GM23338 (cell line): ENCODE measurements at regions not wholly inside any gene's neighbourhood (a gene's known extent, or its start where the extent isn't known, plus 50 kb on each side); places are given as distances from the start of the nearest gene placed in this dataset.

Experiments used
- ATAC-seq: fragments of 200-7000 bp; cut with Tn5 transposase; 3 replicates; pipeline ENCODE4 v1.9.1; 2020
- DNase-seq: peaks from one replicate; pipeline ENCODE4 v3.0.0-alpha.2; 2015; ENCODE audit warnings: low spot score
- H2AFZ ChIP-seq: fragments of 200-600 bp; sonication (generic); 2 replicates; pipeline ENCODE4 v1.8.0; 2016; ENCODE audit warnings: antibody characterized with exemption, mild to moderate bottlenecking, moderate library complexity
- H3F3A ChIP-seq: fragments of 200-600 bp; sonication (generic); replicated peaks from 2 replicates; pipeline ENCODE4 v1.8.0; 2017; ENCODE audit warnings: antibody characterized with exemption, mixed run types, low read depth
- H3K27ac ChIP-seq: fragments of 200-600 bp; sonication (generic); 2 replicates; pipeline ENCODE4 v1.6.1; 2016; ENCODE audit warnings: low read depth
- H3K27me3 ChIP-seq: fragments of 200-600 bp; sonication (generic); 2 replicates; pipeline ENCODE4 v1.8.0; 2016; ENCODE audit warnings: mild to moderate bottlenecking, mixed run types, moderate library complexity; ENCODE audit not compliant: insufficient read depth
- H3K36me3 ChIP-seq: fragments of 200-600 bp; sonication (generic); 2 replicates; pipeline ENCODE4 v1.8.0; 2016; ENCODE audit warnings: mild to moderate bottlenecking; ENCODE audit not compliant: insufficient read depth
- H3K4me1 ChIP-seq: fragments of 200-600 bp; sonication (generic); 2 replicates; pipeline ENCODE4 v1.8.0; 2016; ENCODE audit warnings: mild to moderate bottlenecking, moderate library complexity; ENCODE audit not compliant: insufficient read depth
- H3K4me2 ChIP-seq: fragments of 200-600 bp; sonication (generic); 2 replicates; pipeline ENCODE4 v1.7.1; 2017; ENCODE audit warnings: mixed run types
- H3K4me3 ChIP-seq: fragments of 200-600 bp; sonication (generic); 2 replicates; pipeline ENCODE4 v1.6.1; 2016; ENCODE audit warnings: mixed run types
- H3K79me2 ChIP-seq: fragments of 200-600 bp; sonication (generic); replicated peaks from 2 replicates; pipeline ENCODE4 v1.8.0; 2017; ENCODE audit warnings: mild to moderate bottlenecking; ENCODE audit not compliant: insufficient read depth
- H3K9me2 ChIP-seq: fragments of 200-600 bp; sonication (generic); 2 replicates; pipeline ENCODE4 v1.8.0; 2017; ENCODE audit not compliant: insufficient read depth
- H4K20me1 ChIP-seq: fragments of 200-600 bp; sonication (generic); replicated peaks from 2 replicates; pipeline ENCODE4 v1.8.0; 2017; ENCODE audit warnings: mild to moderate bottlenecking; ENCODE audit not compliant: insufficient read depth
- H3K27ac Mint-ChIP-seq: 2 replicates; pipeline ENCODE4 v1.8.0; 2020; ENCODE audit warnings: inconsistent platforms, mild to moderate bottlenecking, moderate library complexity, mixed read lengths
- H3K27me3 Mint-ChIP-seq: 3 replicates; pipeline ENCODE4 v1.8.0; 2022; ENCODE audit warnings: low read depth, mild to moderate bottlenecking, moderate library complexity, mixed read lengths, inconsistent platforms; ENCODE audit not compliant: insufficient read depth, poor library complexity
- H3K36me3 Mint-ChIP-seq: 3 replicates; pipeline ENCODE4 v1.8.0; 2021; ENCODE audit warnings: low read depth, mild to moderate bottlenecking, inconsistent platforms, moderate library complexity, mixed read lengths
- H3K4me1 Mint-ChIP-seq: 3 replicates; pipeline ENCODE4 v1.8.0; 2020; ENCODE audit warnings: mild to moderate bottlenecking, inconsistent platforms, mixed read lengths
- H3K4me3 Mint-ChIP-seq: 3 replicates; pipeline ENCODE4 v1.8.0; 2021; ENCODE audit warnings: moderate library complexity, mild to moderate bottlenecking, inconsistent platforms, mixed read lengths
- H3K9me3 Mint-ChIP-seq: 3 replicates; pipeline ENCODE4 v1.8.0; 2020; ENCODE audit warnings: moderate library complexity, mild to moderate bottlenecking, inconsistent platforms, mixed read lengths
- CREB1 ChIP-seq: fragments of 250-450 bp; sonication (Bioruptor Pico); IDR thresholded peaks from 2 replicates; pipeline ENCODE4 v1.5.0; 2020; ENCODE audit warnings: low read depth, mild to moderate bottlenecking, moderate library complexity
- JUNB ChIP-seq: IDR thresholded peaks from one replicate; pipeline ENCODE4 v1.6.1; 2016; ENCODE audit warnings: antibody characterized with exemption; ENCODE audit not compliant: unreplicated experiment
- NANOG ChIP-seq: IDR thresholded peaks from 2 replicates; pipeline ENCODE4 v1.6.1; 2016; ENCODE audit warnings: antibody characterized with exemption, borderline replicate concordance
- STAT1 ChIP-seq: IDR thresholded peaks from one replicate; pipeline ENCODE4 v1.6.1; 2016; ENCODE audit warnings: antibody characterized with exemption; ENCODE audit not compliant: unreplicated experiment
- ZNF331 ChIP-seq: fragments of 250-450 bp; sonication (Bioruptor Pico); IDR thresholded peaks from 2 replicates; pipeline ENCODE4 v1.5.0; 2020; ENCODE audit warnings: low read depth, mild to moderate bottlenecking, moderate library complexity
- TF ChIP-seq, protein P1 (sequence below): IDR thresholded peaks from 2 replicates; pipeline ENCODE4 v1.6.1; 2016; ENCODE audit warnings: antibody characterized with exemption
- TF ChIP-seq, protein P2 (sequence below): IDR thresholded peaks from one replicate; pipeline ENCODE4 v1.6.1; 2018; ENCODE audit warnings: antibody characterized with exemption; ENCODE audit not compliant: unreplicated experiment
- TF ChIP-seq, protein P3 (sequence below): fragments of 250-450 bp; sonication (Bioruptor Pico); IDR thresholded peaks from 2 replicates; pipeline ENCODE4 v1.5.0; 2020; ENCODE audit warnings: mild to moderate bottlenecking, moderate library complexity

DNA sequence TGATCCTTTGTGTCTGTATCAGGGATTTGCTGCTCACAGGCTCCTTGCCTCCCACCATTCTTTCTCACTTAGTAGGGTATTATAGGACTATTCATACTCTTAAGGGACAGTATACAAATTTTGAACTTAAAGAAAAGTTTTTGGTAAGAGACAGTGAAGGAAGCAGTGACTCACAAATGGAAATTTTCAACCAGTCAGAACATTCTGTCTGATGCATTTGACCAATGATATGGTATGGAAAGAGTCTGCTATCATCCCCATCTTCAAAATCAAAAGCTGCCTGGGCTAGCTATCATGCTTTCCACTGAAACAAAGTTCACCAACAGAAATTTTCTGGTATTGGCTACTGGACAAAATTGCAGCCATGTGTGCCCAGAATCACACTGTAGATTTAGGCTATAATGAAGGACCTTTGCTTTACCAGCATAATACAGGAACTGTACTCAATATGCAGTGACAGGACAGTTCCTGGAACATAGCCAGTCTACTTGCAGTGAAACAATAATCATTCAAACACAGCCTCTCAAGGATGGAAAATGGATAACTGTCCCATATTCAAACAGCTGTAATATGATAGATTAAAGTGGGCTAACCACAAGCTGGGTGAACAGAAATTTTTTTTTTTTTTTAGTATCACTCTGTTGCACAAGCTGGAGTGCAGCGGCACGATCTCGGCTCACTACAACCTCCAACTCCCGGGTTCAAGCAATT lies 109.0 kb upstream of the ACSL4 start (continued):
- TF ChIP-seq STAT1: no peak
- no peak for TF ChIP-seq NANOG
- TF ChIP-seq ZNF331: no peak
- no peak for TF ChIP-seq JUNB

DNA sequence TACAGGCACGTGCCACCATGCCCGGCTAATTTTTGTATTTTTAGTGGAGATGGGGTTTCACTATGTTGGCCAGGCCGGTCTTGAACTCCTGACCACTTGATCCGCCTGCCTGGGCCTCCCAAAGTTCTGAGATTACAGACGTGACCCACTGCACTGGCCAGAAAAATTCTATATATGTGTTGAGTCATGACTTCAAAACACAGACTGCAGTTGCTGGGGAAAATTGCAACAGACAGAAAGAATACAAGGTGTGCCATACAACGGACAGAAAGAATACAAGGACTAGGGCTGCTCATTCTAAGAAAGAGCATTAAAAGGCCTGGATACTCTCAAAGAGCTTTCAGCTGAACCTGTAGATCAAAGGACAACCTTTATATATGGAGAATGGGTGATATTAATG lies 109.6 kb upstream of the ACSL4 start:
- ATAC-seq (no peak), DNase-seq (no peak)
- no peaks in the 10 kb centered on the region for H3K9me3 Mint-ChIP-seq
- no peak overlapping the region for H3K4me3 Mint-ChIP-seq
- no peaks in the 10 kb centered on the region for H3K27me3 ChIP-seq
- H3K4me1 Mint-ChIP-seq: peaks cover 5% of the 10 kb centered on the region; the same call in 2 of the 3 replicates
- no peak overlapping the region for H3K4me3 ChIP-seq
- TF ChIP-seq STAT1 (no peak), ZNF331 (no peak), CREB1 (CRISPR knock-in tag) (no peak)
- TF ChIP-seq, protein P1, sequence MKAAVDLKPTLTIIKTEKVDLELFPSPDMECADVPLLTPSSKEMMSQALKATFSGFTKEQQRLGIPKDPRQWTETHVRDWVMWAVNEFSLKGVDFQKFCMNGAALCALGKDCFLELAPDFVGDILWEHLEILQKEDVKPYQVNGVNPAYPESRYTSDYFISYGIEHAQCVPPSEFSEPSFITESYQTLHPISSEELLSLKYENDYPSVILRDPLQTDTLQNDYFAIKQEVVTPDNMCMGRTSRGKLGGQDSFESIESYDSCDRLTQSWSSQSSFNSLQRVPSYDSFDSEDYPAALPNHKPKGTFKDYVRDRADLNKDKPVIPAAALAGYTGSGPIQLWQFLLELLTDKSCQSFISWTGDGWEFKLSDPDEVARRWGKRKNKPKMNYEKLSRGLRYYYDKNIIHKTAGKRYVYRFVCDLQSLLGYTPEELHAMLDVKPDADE: no peak
- TF ChIP-seq, protein P2, sequence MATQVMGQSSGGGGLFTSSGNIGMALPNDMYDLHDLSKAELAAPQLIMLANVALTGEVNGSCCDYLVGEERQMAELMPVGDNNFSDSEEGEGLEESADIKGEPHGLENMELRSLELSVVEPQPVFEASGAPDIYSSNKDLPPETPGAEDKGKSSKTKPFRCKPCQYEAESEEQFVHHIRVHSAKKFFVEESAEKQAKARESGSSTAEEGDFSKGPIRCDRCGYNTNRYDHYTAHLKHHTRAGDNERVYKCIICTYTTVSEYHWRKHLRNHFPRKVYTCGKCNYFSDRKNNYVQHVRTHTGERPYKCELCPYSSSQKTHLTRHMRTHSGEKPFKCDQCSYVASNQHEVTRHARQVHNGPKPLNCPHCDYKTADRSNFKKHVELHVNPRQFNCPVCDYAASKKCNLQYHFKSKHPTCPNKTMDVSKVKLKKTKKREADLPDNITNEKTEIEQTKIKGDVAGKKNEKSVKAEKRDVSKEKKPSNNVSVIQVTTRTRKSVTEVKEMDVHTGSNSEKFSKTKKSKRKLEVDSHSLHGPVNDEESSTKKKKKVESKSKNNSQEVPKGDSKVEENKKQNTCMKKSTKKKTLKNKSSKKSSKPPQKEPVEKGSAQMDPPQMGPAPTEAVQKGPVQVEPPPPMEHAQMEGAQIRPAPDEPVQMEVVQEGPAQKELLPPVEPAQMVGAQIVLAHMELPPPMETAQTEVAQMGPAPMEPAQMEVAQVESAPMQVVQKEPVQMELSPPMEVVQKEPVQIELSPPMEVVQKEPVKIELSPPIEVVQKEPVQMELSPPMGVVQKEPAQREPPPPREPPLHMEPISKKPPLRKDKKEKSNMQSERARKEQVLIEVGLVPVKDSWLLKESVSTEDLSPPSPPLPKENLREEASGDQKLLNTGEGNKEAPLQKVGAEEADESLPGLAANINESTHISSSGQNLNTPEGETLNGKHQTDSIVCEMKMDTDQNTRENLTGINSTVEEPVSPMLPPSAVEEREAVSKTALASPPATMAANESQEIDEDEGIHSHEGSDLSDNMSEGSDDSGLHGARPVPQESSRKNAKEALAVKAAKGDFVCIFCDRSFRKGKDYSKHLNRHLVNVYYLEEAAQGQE: no peak
- H3K36me3 Mint-ChIP-seq: no peaks in the 10 kb centered on the region
- H3K79me2 ChIP-seq: no peaks in the 10 kb centered on the region
- no peaks in the 10 kb centered on the region for H3K36me3 ChIP-seq
- no peak overlapping the region for H3K27ac Mint-ChIP-seq
- no peaks in the 10 kb centered on the region for H3K9me2 ChIP-seq
- peaks cover 4% of the 10 kb centered on the region; the same call in 1 of the 2 replicates for H3K4me1 ChIP-seq
- no peaks in the 10 kb centered on the region for H4K20me1 ChIP-seq
- H3K27me3 Mint-ChIP-seq: no peaks in the 10 kb centered on the region
- no peaks in the 10 kb centered on the region for H3F3A ChIP-seq
- H3K4me2 ChIP-seq: no peak overlapping the region
- no peak overlapping the region for H2AFZ ChIP-seq
- no peak overlapping the region for H3K27ac ChIP-seq

DNA sequence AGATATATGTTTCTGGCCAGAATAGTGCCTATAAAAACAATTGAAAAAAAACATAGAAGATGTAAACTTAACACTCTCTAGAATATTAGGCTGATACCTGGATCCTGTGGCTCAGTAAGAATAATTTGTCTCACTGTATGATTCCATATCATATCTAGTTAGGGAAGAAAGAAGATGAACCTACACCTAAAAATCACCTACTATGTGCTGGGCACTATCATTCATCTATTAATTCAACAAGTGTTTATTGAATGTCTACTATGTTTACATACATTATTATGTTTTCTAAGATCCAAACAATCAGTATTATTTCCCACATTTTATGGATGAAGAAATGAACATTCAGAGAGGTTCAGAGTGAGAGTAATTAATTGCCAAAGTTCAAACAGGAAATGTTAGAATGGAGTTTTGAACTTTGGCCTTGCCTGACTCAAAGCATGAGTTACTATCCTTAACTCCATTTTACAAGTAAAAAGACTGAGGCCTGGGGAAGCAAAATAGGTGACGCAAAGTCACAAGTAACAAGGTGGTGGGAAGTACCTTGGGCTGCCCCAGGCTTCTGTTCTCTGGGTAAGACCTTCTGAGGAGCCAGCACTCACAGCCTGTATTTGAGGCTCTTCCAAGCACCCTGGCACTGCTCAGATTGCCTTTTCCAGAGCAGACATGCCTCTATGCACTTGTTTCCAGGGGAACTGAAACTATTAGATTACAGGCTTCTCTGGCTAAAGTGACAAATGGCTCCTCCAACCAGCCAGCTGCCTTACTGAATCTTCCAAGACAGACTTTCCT lies 111.1 kb upstream of the ACSL4 start:
- DNase-seq (no peak), ATAC-seq (no peak)
- Histone ChIP-seq H3K36me3 (no peaks in the 10 kb centered on the region), H3K4me2 (no peak overlapping the region), H3K79me2 (no peaks in the 10 kb centered on the region), H3K4me1 (peaks cover 15% of the 10 kb centered on the region), H4K20me1 (no peaks in the 10 kb centered on the region), H3F3A (no peaks in the 10 kb centered on the region), H3K9me2 (no peaks in the 10 kb centered on the region), H3K4me3 (no peak overlapping the region), H3K27ac (no peak overlapping the region), H3K27me3 (no peaks in the 10 kb centered on the region), H2AFZ (no peak overlapping the region)
- Mint-ChIP-seq H3K36me3 (no peaks in the 10 kb centered on the region), H3K27ac (no peak overlapping the region), H3K4me3 (no peak overlapping the region), H3K4me1 (peaks cover 14% of the 10 kb centered on the region), H3K27me3 (peaks cover 5% of the 10 kb centered on the region), H3K9me3 (no peaks in the 10 kb centered on the region)
- TF ChIP-seq, protein P3, sequence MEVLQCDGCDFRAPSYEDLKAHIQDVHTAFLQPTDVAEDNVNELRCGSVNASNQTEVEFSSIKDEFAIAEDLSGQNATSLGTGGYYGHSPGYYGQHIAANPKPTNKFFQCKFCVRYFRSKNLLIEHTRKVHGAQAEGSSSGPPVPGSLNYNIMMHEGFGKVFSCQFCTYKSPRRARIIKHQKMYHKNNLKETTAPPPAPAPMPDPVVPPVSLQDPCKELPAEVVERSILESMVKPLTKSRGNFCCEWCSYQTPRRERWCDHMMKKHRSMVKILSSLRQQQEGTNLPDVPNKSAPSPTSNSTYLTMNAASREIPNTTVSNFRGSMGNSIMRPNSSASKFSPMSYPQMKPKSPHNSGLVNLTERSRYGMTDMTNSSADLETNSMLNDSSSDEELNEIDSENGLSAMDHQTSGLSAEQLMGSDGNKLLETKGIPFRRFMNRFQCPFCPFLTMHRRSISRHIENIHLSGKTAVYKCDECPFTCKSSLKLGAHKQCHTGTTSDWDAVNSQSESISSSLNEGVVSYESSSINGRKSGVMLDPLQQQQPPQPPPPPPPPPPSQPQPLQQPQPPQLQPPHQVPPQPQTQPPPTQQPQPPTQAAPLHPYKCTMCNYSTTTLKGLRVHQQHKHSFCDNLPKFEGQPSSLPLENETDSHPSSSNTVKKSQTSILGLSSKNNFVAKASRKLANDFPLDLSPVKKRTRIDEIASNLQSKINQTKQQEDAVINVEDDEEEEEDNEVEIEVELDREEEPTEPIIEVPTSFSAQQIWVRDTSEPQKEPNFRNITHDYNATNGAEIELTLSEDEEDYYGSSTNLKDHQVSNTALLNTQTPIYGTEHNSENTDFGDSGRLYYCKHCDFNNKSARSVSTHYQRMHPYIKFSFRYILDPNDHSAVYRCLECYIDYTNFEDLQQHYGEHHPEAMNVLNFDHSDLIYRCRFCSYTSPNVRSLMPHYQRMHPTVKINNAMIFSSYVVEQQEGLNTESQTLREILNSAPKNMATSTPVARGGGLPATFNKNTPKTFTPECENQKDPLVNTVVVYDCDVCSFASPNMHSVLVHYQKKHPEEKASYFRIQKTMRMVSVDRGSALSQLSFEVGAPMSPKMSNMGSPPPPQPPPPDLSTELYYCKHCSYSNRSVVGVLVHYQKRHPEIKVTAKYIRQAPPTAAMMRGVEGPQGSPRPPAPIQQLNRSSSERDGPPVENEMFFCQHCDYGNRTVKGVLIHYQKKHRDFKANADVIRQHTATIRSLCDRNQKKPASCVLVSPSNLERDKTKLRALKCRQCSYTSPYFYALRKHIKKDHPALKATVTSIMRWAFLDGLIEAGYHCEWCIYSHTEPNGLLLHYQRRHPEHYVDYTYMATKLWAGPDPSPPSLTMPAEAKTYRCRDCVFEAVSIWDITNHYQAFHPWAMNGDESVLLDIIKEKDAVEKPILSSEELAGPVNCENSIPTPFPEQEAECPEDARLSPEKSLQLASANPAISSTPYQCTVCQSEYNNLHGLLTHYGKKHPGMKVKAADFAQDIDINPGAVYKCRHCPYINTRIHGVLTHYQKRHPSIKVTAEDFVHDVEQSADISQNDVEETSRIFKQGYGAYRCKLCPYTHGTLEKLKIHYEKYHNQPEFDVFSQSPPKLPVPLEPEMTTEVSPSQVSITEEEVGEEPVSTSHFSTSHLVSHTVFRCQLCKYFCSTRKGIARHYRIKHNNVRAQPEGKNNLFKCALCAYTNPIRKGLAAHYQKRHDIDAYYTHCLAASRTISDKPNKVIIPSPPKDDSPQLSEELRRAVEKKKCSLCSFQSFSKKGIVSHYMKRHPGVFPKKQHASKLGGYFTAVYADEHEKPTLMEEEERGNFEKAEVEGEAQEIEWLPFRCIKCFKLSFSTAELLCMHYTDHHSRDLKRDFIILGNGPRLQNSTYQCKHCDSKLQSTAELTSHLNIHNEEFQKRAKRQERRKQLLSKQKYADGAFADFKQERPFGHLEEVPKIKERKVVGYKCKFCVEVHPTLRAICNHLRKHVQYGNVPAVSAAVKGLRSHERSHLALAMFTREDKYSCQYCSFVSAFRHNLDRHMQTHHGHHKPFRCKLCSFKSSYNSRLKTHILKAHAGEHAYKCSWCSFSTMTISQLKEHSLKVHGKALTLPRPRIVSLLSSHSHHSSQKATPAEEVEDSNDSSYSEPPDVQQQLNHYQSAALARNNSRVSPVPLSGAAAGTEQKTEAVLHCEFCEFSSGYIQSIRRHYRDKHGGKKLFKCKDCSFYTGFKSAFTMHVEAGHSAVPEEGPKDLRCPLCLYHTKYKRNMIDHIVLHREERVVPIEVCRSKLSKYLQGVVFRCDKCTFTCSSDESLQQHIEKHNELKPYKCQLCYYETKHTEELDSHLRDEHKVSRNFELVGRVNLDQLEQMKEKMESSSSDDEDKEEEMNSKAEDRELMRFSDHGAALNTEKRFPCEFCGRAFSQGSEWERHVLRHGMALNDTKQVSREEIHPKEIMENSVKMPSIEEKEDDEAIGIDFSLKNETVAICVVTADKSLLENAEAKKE: no peak
- no peak for TF ChIP-seq STAT1
